GM13977 (cell line): ENCODE measurements at regions not wholly inside any gene's neighbourhood (a gene's known extent, or its start where the extent isn't known, plus 50 kb on each side); places are given as distances from the start of the nearest gene placed in this dataset.

ENCODE experiments used
- DNase-seq: peaks from one replicate; pipeline ENCODE4 v3.0.0; 2012; ENCODE audit warnings: low spot score
- in situ Hi-C: fragments of 300-500 bp; cut with MboI; formaldehyde crosslinking; loops from one replicate; pipeline ENCODE4 v1.12.0; 2022; ENCODE audit warnings: low sequenced_read_pairs, low pct_unique_long_range_greater_than_20kb, mixed read lengths, inconsistent platforms; ENCODE audit not compliant: unreplicated experiment
- TF ChIP-seq, protein P1 (sequence below): IDR thresholded peaks from 2 replicates; pipeline ENCODE4 v1.5.1; 2012; ENCODE audit warnings: mild to moderate bottlenecking, control low read depth; ENCODE audit not compliant: insufficient read depth; ENCODE audit errors: extremely low read depth, missing control alignments

DNA sequence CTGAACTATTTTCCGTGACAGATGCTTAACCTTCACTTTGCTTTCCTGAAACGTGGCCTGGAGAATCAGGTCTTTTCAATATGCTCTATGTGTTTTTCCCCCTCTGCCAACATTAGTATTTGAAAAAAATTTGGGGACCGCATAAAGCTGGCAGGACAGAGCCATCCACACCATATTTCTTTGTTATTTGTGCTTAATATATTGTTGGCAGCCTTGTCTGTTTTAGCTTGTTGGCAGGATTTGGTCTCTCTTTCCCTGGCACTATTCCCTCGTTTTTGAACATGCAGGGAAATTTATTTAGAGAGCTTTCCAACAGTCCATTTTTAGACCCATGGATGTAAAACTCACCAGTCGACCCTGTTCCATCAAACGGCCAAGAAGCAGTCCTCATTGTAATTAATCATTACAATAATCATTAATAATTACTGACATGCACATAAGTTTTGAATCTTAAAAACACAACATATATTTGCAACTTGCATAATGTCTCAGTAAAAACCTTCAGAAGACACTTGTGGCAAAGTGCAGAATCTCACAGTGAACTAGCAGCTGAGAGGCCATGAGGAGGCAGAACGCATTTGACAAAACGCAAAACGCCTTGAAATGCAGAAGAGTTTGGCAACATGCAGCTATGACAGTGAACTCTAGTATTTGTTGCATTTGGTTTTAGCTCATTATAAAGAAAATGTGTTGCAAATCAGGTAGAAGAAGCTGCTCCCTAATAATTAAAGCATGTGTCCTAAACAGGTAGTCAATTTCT lies 514.2 kb downstream of the C6orf118 start:
- no peak for DNase-seq

DNA sequence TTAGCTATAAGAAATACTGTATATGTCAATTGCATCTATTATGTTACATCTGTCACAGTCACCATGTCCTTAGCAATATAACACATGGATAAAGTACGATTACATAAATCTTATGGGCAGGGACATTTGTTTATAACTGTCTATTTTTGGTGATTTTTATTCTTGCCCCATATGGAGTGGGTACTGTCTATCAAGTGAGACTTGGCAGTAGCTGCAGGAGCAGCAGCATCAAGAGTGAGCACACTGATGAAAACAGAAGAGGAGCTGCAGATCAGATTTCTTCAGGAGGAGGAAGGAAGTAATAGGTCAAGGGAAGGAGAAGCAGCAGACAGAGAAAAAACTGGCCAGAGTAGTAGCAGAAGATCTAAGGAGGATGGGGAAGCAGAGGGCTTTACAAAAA lies 516.7 kb downstream of the C6orf118 start:
- in situ Hi-C loops: no loop called here
- TF ChIP-seq, protein P1, sequence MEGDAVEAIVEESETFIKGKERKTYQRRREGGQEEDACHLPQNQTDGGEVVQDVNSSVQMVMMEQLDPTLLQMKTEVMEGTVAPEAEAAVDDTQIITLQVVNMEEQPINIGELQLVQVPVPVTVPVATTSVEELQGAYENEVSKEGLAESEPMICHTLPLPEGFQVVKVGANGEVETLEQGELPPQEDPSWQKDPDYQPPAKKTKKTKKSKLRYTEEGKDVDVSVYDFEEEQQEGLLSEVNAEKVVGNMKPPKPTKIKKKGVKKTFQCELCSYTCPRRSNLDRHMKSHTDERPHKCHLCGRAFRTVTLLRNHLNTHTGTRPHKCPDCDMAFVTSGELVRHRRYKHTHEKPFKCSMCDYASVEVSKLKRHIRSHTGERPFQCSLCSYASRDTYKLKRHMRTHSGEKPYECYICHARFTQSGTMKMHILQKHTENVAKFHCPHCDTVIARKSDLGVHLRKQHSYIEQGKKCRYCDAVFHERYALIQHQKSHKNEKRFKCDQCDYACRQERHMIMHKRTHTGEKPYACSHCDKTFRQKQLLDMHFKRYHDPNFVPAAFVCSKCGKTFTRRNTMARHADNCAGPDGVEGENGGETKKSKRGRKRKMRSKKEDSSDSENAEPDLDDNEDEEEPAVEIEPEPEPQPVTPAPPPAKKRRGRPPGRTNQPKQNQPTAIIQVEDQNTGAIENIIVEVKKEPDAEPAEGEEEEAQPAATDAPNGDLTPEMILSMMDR: no peak
- DNase-seq: no peak

More for the DNA sequence above, 514.2 kb downstream of the C6orf118 start:
- TF ChIP-seq, protein P1: no peak
- in situ Hi-C loops: no loop called here

DNA sequence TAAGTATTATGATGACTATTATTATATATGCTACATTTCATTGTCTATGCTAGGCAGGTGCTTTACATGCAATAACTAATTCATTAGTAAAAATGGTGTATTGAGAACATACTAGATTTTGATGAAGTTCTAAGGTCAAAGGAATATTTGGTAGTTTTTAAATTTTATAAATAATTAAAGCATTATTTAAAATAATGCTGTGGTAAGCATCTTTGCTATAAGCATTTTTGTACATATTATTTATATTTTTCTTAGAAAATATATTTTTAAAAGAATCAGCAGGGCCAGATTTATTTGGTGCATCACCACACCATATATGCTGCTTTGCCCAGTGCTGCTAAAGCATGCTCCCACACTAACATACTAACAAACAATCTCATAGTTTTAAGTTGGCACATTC lies 517.9 kb downstream of the C6orf118 start:
- in situ Hi-C loops: no loop called here
- no peak for DNase-seq
- TF ChIP-seq, protein P1: no peak

DNA sequence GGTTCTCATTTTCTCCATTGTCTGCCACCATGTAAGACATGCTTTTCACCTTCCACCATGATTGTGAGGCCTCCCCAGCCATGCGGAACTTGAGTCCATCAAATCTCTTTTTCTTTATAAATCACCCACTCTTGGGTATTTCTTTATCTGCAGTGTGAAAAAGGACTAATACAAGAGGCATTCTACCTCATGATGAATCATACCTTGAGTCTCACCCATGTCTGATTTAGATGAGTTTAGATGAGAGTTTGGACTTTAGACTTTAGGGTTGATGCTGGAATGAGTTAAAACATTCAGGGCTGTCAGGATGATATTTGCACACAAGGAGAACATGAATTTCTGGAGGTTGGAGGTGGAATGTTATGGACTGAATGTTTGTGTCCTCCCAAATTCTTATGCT lies 545.6 kb downstream of the C6orf118 start:
- in situ Hi-C loops: no loop called here
- DNase-seq: no peak
- TF ChIP-seq, protein P1: no peak

DNA sequence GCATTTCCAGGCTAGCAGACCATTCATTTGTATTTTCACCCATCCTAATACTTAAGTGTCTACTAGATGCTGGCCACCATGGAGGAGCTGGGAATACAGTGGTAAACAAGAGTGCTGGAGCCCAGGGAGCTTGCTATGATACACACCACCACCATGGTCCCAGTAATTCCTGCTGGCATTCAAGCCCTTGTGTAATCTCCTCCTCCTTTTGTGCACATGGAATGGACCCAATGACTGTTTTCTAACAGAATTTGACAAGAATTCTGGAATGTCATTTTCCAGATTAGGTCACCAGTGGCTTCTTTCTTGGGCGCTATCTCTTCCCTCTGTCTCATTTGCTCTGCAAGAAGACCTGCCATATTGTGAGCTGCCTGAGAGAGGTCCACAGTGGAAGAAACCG lies 552.0 kb downstream of the C6orf118 start:
- in situ Hi-C loops: no loop called here
- no peak for DNase-seq
- TF ChIP-seq, protein P1: no peak

DNA sequence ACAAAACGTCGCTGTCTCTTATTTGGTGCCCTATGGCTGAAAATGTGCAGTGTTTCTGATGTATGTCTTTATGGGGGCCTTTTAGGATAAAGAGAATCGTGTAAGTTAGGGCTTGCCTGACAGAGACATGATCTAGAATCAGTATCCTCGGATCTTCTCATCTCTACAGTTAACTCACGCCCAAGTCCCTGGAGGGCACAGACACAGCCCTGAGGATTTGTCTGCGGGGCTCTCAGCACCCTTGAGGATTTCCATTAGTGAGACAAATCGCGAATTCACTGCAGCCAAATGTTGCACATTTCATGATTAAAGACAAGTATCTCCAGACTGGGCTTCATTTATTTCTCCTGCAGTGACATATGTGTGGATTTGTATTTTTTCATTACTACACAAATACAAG lies 552.7 kb downstream of the C6orf118 start:
- no peak for DNase-seq
- TF ChIP-seq, protein P1: no peak
- in situ Hi-C loops: no loop called here
